ENCODE measurements at regions not wholly inside any gene's neighbourhood (a gene's known extent, or its start where the extent isn't known, plus 50 kb on each side); places are given as distances from the start of the nearest gene placed in this dataset.

DNA sequence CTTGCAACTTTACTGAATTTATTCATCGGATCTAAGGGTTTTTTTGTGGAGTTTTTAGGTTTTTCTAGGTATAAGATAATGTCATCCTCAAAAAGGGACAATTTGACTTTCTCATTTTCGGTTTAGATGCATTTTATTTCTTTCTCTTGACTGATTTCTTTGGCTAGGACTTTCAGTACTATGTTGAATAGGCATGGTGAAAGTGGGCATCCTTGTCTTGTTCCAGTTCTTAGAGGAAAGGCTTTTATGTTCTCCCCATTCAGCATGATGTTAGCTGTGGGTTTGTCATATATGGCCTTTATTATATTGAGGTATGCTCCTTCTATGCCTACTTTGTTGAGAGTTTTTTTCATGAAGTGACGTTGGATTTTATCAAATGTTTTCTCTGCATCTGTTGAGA, 106.7 kb downstream of the FAM43A start:
- Histone ChIP-seq H3K4me1 (ENCODE audit: control insufficient read depth in 2 of 2, insufficient read depth in 2 of 2, low read length in 2 of 2) (no peaks in the 10 kb centered on the region), H3K27ac (ENCODE audit: low read depth in 1 of 2, low read length in 1 of 2) (no peak overlapping the region), H3K9me3 (ENCODE audit: control insufficient read depth in 2 of 2, insufficient read depth in 1 of 2, low read length in 1 of 2) (peaks cover 0 to 12% of the 10 kb centered on the region in 2 donors), H3K4me3 (ENCODE audit: low read length in 2 of 2) (no peak overlapping the region), H3K36me3 (ENCODE audit: control insufficient read depth in 2 of 2, insufficient read depth in 2 of 2, low read length in 1 of 2) (no peaks in the 10 kb centered on the region), H3K27me3 (ENCODE audit: control insufficient read depth in 2 of 2, insufficient read depth in 1 of 2, low read length in 1 of 2) (no peaks in the 10 kb centered on the region)
- no peak for DNase-seq (ENCODE audit: low read depth in 6 of 9, low spot score in 9 of 9)
- 96% methylated on average over 3 of the region's 3 CpGs for WGBS

DNA sequence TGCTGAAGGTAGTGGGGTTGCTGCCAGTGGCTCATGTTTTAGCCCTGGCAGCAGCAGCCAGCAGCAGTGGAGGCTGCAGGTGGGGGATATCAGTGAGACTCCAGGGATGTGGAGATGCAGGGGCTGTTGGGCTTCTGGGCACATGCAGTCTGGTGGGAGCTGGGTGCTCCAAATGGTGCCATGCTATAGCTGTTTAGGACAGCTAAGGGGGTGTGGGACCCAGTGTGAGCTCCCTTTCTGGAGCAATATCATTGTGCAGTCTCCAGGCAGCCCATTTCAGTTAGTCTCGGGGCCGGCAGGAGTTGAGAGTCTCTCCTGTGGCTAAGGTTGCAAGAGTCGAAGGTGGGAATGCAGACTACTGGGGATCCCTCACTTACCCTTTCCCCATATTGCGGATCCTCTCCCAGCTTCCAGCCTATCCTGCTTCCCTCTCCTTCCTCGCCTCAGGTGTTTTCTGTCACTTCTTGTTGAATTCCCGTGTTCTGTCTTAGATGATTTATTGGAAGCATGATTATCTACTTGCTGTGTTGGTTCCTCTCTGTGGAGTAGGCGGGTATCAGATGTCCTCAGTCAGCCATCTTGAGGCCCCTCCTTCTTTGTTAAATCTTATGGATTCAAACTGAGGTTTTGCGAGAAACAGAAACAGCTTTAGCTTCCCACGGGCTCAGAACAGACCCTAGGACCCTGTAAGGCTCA, 112.0 kb downstream of the FAM43A start:
- DNase-seq (ENCODE audit: low read depth in 6 of 9, low spot score in 9 of 9): no peak
- H3K4me1 ChIP-seq (ENCODE audit: control insufficient read depth in 2 of 2, insufficient read depth in 2 of 2, low read length in 2 of 2): no peaks in the 10 kb centered on the region
- peaks cover 0 to 12% of the 10 kb centered on the region in 2 donors for H3K9me3 ChIP-seq (ENCODE audit: control insufficient read depth in 2 of 2, insufficient read depth in 1 of 2, low read length in 1 of 2)
- 97% methylated on average over 9 of the region's 9 CpGs for WGBS
- H3K27me3 ChIP-seq (ENCODE audit: control insufficient read depth in 2 of 2, insufficient read depth in 1 of 2, low read length in 1 of 2): no peaks in the 10 kb centered on the region
- no peak overlapping the region for H3K4me3 ChIP-seq (ENCODE audit: low read length in 2 of 2)
- no peaks in the 10 kb centered on the region for H3K36me3 ChIP-seq (ENCODE audit: control insufficient read depth in 2 of 2, insufficient read depth in 2 of 2, low read length in 1 of 2)
- H3K27ac ChIP-seq (ENCODE audit: low read depth in 1 of 2, low read length in 1 of 2): no peak overlapping the region

DNA sequence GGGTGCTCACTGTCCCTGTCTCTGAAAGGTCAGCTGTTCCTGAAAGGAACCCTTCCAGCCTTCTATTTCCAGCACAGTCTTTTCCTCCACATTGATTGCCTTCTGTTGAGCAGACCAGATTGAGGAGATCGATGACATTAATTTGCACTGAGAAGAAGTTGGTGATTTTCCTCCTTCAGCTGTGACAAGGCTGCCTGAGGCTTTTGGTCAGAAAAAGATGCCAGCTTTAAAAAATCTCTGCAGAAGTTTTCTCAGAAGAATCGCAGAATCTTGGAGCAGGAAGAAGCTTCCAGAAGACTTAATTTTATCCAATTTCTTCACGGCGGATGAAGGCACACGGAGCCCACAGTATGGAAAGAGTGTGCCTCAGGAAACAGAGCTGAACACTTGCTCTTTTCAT, 112.8 kb downstream of the FAM43A start:
- WGBS: 97% methylated on average over 5 of the region's 5 CpGs

DNA sequence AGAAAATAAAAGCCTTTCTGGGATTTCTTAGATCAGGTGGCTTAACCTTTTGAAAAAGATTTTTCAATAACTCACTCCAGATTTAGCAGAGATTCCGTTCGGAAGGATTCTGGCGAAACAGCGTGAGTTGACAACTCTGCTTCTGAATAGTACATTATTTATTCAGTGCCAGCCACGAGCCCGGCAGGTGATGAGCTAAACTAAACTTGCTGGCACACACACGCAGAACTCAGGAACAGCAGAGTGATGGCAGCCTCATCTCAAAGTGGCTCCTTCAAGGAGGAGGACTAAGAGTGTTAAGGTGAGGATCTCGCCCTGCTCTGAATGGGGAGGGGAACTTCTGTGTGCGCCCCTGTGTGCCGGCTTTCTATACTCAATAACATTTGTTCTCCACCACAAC, 114.3 kb downstream of the FAM43A start:
- DNase-seq (ENCODE audit: low read depth in 6 of 9, low spot score in 9 of 9): no peak
- H3K27me3 ChIP-seq (ENCODE audit: control insufficient read depth in 2 of 2, insufficient read depth in 1 of 2, low read length in 1 of 2): peaks cover 0 to 2% of the 10 kb centered on the region in 2 donors
- 91% methylated on average over 10 of the region's 10 CpGs for WGBS
- H3K27ac ChIP-seq (ENCODE audit: low read depth in 1 of 2, low read length in 1 of 2): no peak overlapping the region
- peaks cover 0 to 8% of the 10 kb centered on the region in 2 donors for H3K9me3 ChIP-seq (ENCODE audit: control insufficient read depth in 2 of 2, insufficient read depth in 1 of 2, low read length in 1 of 2)
- H3K36me3 ChIP-seq (ENCODE audit: control insufficient read depth in 2 of 2, insufficient read depth in 2 of 2, low read length in 1 of 2): no peaks in the 10 kb centered on the region
- no peaks in the 10 kb centered on the region for H3K4me1 ChIP-seq (ENCODE audit: control insufficient read depth in 2 of 2, insufficient read depth in 2 of 2, low read length in 2 of 2)
- no peak overlapping the region for H3K4me3 ChIP-seq (ENCODE audit: low read length in 2 of 2)

More for the DNA sequence above, 112.8 kb downstream of the FAM43A start:
- peaks cover 0 to 12% of the 10 kb centered on the region in 2 donors for H3K9me3 ChIP-seq (ENCODE audit: control insufficient read depth in 2 of 2, insufficient read depth in 1 of 2, low read length in 1 of 2)
- H3K36me3 ChIP-seq (ENCODE audit: control insufficient read depth in 2 of 2, insufficient read depth in 2 of 2, low read length in 1 of 2): no peaks in the 10 kb centered on the region
- no peaks in the 10 kb centered on the region for H3K4me1 ChIP-seq (ENCODE audit: control insufficient read depth in 2 of 2, insufficient read depth in 2 of 2, low read length in 2 of 2)
- H3K27ac ChIP-seq (ENCODE audit: low read depth in 1 of 2, low read length in 1 of 2): no peak overlapping the region
- no peaks in the 10 kb centered on the region for H3K27me3 ChIP-seq (ENCODE audit: control insufficient read depth in 2 of 2, insufficient read depth in 1 of 2, low read length in 1 of 2)
- H3K4me3 ChIP-seq (ENCODE audit: low read length in 2 of 2): no peak overlapping the region
- no peak for DNase-seq (ENCODE audit: low read depth in 6 of 9, low spot score in 9 of 9)

DNA sequence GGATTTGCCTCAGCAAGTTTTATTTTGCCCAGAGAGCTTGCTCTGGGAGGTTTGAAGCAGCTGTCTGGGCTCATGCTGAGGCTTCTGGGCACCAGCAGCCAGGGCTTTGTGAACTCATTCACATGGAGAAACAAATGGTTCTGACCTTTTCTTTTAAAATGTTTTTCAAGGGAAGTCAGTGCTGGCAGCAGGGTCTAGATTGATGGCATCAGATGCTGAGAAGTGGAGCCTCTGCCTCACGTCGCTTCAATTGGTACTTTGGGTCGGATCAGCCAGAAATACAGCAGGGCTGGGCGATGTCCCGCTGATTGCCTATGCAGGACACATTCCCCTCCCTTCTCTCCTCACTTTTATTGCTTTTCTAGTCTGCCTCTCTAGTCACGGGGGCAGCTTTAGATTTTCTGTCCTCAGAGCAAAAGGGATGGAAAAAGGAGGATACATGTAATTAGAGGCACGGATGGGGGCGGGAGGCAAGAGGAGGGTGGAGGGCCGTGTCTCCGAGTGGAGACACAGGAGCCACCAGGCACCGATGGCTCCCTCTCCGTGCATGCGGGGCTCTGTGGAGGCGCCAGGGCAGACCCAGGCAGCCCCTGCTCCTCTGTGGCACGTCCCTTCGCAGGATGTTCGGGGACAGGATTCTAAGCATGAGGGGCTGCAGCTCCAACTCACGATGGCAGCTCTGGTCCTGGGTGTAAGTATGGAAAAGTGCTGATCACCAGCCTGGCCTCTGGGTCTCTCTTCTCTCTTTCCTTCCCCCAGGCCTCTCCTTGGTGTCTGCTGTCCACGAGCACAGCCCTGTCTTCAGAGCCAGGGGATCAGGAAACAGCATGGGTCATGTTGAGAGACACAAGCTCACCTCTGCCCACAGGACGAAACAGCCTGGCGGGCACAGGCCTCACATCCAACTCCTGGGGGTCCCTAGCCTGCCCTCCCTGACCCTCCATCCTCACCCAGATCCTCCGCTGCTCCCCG, 116.1 kb downstream of the FAM43A start:
- Histone ChIP-seq H3K27me3 (ENCODE audit: control insufficient read depth in 2 of 2, insufficient read depth in 1 of 2, low read length in 1 of 2) (peaks cover 0 to 2% of the 10 kb centered on the region in 2 donors), H3K36me3 (ENCODE audit: control insufficient read depth in 2 of 2, insufficient read depth in 2 of 2, low read length in 1 of 2) (no peaks in the 10 kb centered on the region), H3K4me1 (ENCODE audit: control insufficient read depth in 2 of 2, insufficient read depth in 2 of 2, low read length in 2 of 2) (no peaks in the 10 kb centered on the region), H3K27ac (ENCODE audit: low read depth in 1 of 2, low read length in 1 of 2) (no peak overlapping the region), H3K9me3 (ENCODE audit: control insufficient read depth in 2 of 2, insufficient read depth in 1 of 2, low read length in 1 of 2) (peaks cover 0 to 6% of the 10 kb centered on the region in 2 donors), H3K4me3 (ENCODE audit: low read length in 2 of 2) (no peak overlapping the region)
- 96% methylated on average over 23 of the region's 23 CpGs for WGBS
- no peak for DNase-seq (ENCODE audit: low read depth in 6 of 9, low spot score in 9 of 9)

DNA sequence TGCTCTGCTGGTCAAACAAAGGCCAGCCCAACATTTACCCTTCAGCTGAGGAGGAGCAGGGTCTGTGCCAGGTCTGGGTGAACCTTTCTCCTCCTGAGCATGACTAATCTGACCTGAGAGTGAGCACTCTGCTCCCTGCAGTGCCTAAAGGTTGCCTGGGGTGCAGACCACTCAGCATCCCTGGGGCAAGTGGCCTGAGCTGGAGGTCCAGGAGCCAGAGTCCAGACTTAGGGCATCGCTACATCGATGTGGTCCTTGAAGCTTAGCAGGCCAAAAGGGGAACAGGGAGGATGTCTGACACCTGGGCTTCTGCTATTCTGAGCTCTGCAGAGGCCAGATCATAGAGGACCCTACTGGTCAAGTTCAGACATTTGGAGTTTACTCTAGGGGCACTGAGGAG, 119.1 kb downstream of the FAM43A start:
- Histone ChIP-seq H3K36me3 (ENCODE audit: control insufficient read depth in 2 of 2, insufficient read depth in 2 of 2, low read length in 1 of 2) (no peaks in the 10 kb centered on the region), H3K4me3 (ENCODE audit: low read length in 2 of 2) (no peak overlapping the region), H3K27me3 (ENCODE audit: control insufficient read depth in 2 of 2, insufficient read depth in 1 of 2, low read length in 1 of 2) (peaks cover 0 to 2% of the 10 kb centered on the region in 2 donors), H3K27ac (ENCODE audit: low read depth in 1 of 2, low read length in 1 of 2) (no peak overlapping the region), H3K4me1 (ENCODE audit: control insufficient read depth in 2 of 2, insufficient read depth in 2 of 2, low read length in 2 of 2) (no peaks in the 10 kb centered on the region), H3K9me3 (ENCODE audit: control insufficient read depth in 2 of 2, insufficient read depth in 1 of 2, low read length in 1 of 2) (no peaks in the 10 kb centered on the region)
- no peak for DNase-seq (ENCODE audit: low read depth in 6 of 9, low spot score in 9 of 9)
- 99% methylated on average over 2 of the region's 2 CpGs for WGBS

DNA sequence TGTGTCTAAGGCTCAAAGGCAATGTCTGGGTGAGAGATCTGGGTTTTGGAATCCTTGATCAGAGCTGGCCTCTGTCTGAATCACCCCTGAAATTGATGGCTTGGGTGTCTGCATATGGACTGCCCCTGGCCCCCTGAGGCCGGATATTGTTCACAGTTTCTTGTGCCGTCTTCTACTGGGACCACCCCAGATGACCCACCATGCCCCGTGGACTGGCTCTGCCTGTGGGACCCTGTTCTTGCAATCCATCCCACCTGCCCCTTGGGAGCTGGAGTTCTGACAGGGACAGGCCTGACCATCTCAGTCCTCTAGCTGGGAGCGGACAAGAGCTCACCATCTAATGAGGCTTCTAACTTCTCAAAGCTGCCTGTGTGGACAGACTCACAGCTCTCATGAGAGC, 119.9 kb downstream of the FAM43A start:
- no peaks in the 10 kb centered on the region for H3K9me3 ChIP-seq (ENCODE audit: control insufficient read depth in 2 of 2, insufficient read depth in 1 of 2, low read length in 1 of 2)
- no peak overlapping the region for H3K27ac ChIP-seq (ENCODE audit: low read depth in 1 of 2, low read length in 1 of 2)
- H3K27me3 ChIP-seq (ENCODE audit: control insufficient read depth in 2 of 2, insufficient read depth in 1 of 2, low read length in 1 of 2): peaks cover 0 to 2% of the 10 kb centered on the region in 2 donors
- no peaks in the 10 kb centered on the region for H3K36me3 ChIP-seq (ENCODE audit: control insufficient read depth in 2 of 2, insufficient read depth in 2 of 2, low read length in 1 of 2)
- H3K4me3 ChIP-seq (ENCODE audit: low read length in 2 of 2): no peak overlapping the region
- no peak for DNase-seq (ENCODE audit: low read depth in 6 of 9, low spot score in 9 of 9)
- no peaks in the 10 kb centered on the region for H3K4me1 ChIP-seq (ENCODE audit: control insufficient read depth in 2 of 2, insufficient read depth in 2 of 2, low read length in 2 of 2)
- 98% methylated on average over 4 of the region's 4 CpGs for WGBS

DNA sequence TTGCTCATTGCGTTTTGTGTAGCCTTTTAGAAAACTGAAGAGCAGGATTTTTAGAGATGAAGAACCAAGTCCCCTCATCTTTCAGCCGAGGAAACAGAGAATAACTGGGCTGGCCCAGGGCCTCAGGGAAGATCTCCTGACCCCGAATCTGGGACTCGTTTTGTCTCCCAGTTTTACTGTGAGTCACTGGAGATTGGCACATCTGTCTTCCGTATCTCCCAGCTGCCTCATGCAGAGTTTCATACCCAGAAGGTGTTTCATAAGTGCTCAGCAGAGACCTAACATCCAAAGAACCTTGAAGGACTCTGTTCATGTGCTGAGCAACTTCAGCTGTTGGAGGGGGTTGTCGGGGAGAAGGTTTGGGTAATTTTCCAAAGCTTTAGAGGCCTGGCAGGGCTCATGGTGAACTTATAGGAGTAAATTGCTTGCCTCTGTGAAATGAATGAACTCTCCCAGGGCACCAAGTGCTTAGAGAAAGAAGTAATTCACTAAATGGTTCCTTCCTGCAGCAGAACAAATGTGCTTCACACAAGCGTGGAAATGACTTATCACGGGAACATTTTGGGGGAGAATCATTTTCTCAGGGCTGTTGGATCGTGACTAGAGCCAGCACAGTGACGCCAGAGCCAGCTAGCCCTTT, 121.4 kb downstream of the FAM43A start:
- Histone ChIP-seq H3K36me3 (ENCODE audit: control insufficient read depth in 2 of 2, insufficient read depth in 2 of 2, low read length in 1 of 2) (no peaks in the 10 kb centered on the region), H3K27me3 (ENCODE audit: control insufficient read depth in 2 of 2, insufficient read depth in 1 of 2, low read length in 1 of 2) (peaks cover 0 to 2% of the 10 kb centered on the region in 2 donors), H3K4me1 (ENCODE audit: control insufficient read depth in 2 of 2, insufficient read depth in 2 of 2, low read length in 2 of 2) (peaks cover 0 to 4% of the 10 kb centered on the region in 2 donors), H3K4me3 (ENCODE audit: low read length in 2 of 2) (no peak overlapping the region), H3K27ac (ENCODE audit: low read depth in 1 of 2, low read length in 1 of 2) (no peak overlapping the region), H3K9me3 (ENCODE audit: control insufficient read depth in 2 of 2, insufficient read depth in 1 of 2, low read length in 1 of 2) (no peaks in the 10 kb centered on the region)
- no peak for DNase-seq (ENCODE audit: low read depth in 6 of 9, low spot score in 9 of 9)
- 90% methylated on average over 10 of the region's 10 CpGs for WGBS

Measured in thymus (tissue), 11 donors.